Hippocampal formation (tissue), 2 donors: ENCODE measurements at regions not wholly inside any gene's neighbourhood (a gene's known extent, or its start where the extent isn't known, plus 50 kb on each side); places are given as distances from the start of the nearest gene placed in this dataset.

Experiments
- DNase-seq, 2 donors: peaks; one replicate each; lab custom pipeline; 2025; lab: John Stamatoyannopoulos, UW

- no peak for DNase-seq
These were observed 125.8 kb upstream of the TMPO start for GRCh38 chr12:98389593-98389992.

GRCh38 chr12:98397323-98398105 is 117.9 kb upstream of the TMPO start:
- peak; percentile 69 to 70 for DNase-seq

GRCh38 chr12:98399532-98399931 is 115.9 kb upstream of the TMPO start:
- no peak for DNase-seq

GRCh38 chr12:98401427-98401826 is 114.0 kb upstream of the TMPO start:
- no peak for DNase-seq

- no peak for DNase-seq
These were observed 113.3 kb upstream of the TMPO start for GRCh38 chr12:98402091-98402490.

GRCh38 chr12:98402671-98403070 is 112.7 kb upstream of the TMPO start:
- DNase-seq, result no peak

- no peak for DNase-seq
These were observed 112.0 kb upstream of the TMPO start for GRCh38 chr12:98403385-98403784.

GRCh38 chr12:98403936-98404335 is 111.5 kb upstream of the TMPO start:
- no peak for DNase-seq

GRCh38 chr12:98405805-98406366 is 109.5 kb upstream of the TMPO start:
- no peak for DNase-seq

GRCh38 chr12:98406378-98406777 is 109.0 kb upstream of the TMPO start:
- DNase-seq, result no peak

GRCh38 chr12:98408681-98409080 is 106.7 kb upstream of the TMPO start:
- DNase-seq, result no peak

GRCh38 chr12:98409548-98409947 is 105.8 kb upstream of the TMPO start:
- no peak for DNase-seq

GRCh38 chr12:98410356-98410755 is 105.0 kb upstream of the TMPO start:
- no peak for DNase-seq

GRCh38 chr12:98416845-98417244 is 98.5 kb upstream of the TMPO start:
- DNase-seq, result no peak

GRCh38 chr12:98417266-98417665 is 98.1 kb upstream of the TMPO start:
- DNase-seq, result no peak

- DNase-seq, result no peak
These were observed 96.9 kb upstream of the TMPO start for GRCh38 chr12:98418357-98419075.

GRCh38 chr12:98419081-98419794 is 96.2 kb upstream of the TMPO start:
- DNase-seq, result no peak

GRCh38 chr12:98419795-98420404 is 95.5 kb upstream of the TMPO start:
- no peak for DNase-seq

- DNase-seq, result no peak
These were observed 94.9 kb upstream of the TMPO start for GRCh38 chr12:98420461-98420860.

- DNase-seq, result no peak
These were observed 94.1 kb upstream of the TMPO start for GRCh38 chr12:98421316-98421715.

- no peak for DNase-seq
These were observed 93.0 kb upstream of the TMPO start for GRCh38 chr12:98422359-98422758.

GRCh38 chr12:98422812-98423211 is 92.6 kb upstream of the TMPO start:
- no peak for DNase-seq
